Mucosa of stomach (tissue), 1 donor: ENCODE measurements at regions not wholly inside any gene's neighbourhood (a gene's known extent, or its start where the extent isn't known, plus 50 kb on each side); places are given as distances from the start of the nearest gene placed in this dataset.

ENCODE experiments used
- H3K27me3 ChIP-seq: one replicate; pipeline ENCODE4 v1.7.0; 2013; ENCODE audit warnings: mild to moderate bottlenecking, low read length; ENCODE audit not compliant: control insufficient read depth, insufficient read depth
- H3K36me3 ChIP-seq: one replicate; pipeline ENCODE4 v1.7.0; 2013; ENCODE audit warnings: low read length; ENCODE audit not compliant: control insufficient read depth, insufficient read depth
- H3K4me1 ChIP-seq: one replicate; pipeline ENCODE4 v1.7.0; 2013; ENCODE audit warnings: mild to moderate bottlenecking, low read length; ENCODE audit not compliant: control insufficient read depth, insufficient read depth
- H3K4me3 ChIP-seq: one replicate; pipeline ENCODE4 v1.7.0; 2013; ENCODE audit warnings: low read length
- H3K9ac ChIP-seq: one replicate; pipeline ENCODE4 v1.7.0; 2013; ENCODE audit warnings: mild to moderate bottlenecking, low read length, moderate library complexity
- H3K9me3 ChIP-seq: one replicate; pipeline ENCODE4 v1.7.0; 2013; ENCODE audit warnings: mild to moderate bottlenecking, low read length, moderate library complexity; ENCODE audit not compliant: control insufficient read depth
- donor health status: Pancreatic carcinoma.

DNA sequence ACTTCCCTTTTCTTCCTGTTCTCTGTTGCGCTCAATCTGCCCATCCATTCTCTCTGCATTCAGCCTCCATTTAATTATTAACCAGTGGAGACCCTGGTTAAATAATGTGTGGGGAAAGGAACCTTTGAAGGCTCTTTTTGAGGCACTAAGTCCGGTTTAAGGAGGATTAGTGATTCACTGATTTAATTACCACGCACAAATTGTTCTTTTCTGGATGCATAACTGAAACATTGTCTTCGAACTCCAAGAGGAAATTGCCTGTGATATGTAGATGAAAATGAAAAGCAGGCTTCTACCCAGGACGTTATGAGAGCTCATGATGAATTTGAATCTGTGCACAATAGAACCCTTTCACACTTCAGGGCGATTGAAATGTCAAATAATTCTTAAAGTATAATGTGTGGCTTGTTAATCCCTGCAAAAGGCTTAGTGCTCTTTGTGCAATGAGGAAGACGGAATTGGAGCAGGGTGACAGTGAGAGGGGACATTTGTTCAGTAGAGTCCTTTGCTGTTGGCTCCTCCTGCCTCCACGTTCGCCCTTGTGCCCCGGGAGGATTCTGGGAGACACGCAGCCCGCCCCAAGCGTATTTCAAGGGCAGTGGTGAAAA lies 51.1 kb upstream of the ZNF236 start:
- Histone ChIP-seq H3K36me3 (no peaks in the 10 kb centered on the region), H3K4me3 (no peak overlapping the region), H3K4me1 (no peaks in the 10 kb centered on the region), H3K9me3 (no peaks in the 10 kb centered on the region), H3K27me3 (no peaks in the 10 kb centered on the region), H3K9ac (no peak overlapping the region)

- no peaks in the 10 kb centered on the region for H3K36me3 ChIP-seq
- no peak overlapping the region for H3K9ac ChIP-seq
- H3K4me3 ChIP-seq = no peak overlapping the region
- H3K9me3 ChIP-seq = no peaks in the 10 kb centered on the region
- H3K4me1 ChIP-seq = no peaks in the 10 kb centered on the region
- H3K27me3 ChIP-seq = no peaks in the 10 kb centered on the region
Measured at GRCh38 chr18:76767954-76768353, 54.4 kb upstream of the ZNF236 start.

DNA sequence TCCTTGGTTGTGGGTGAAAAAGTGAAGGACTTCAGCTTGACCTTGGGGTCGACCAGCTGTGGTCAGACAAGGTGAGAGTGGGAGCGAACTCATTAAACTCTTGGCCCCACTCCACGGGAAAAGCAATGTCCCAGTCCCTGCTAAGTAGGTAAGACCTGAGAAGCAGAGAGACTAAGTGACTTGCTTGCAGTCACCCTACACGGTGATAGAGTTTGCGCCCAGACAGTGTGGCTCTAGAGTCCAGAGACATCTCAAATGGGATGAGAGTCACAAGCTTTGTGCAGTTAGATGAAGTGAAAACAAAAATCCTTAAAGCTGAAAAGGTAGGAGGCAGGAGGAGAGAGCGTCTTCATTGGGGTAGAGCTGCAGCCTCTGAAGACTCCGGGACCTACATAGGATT lies 55.9 kb upstream of the ZNF236 start:
- Histone ChIP-seq H3K9me3 (no peaks in the 10 kb centered on the region), H3K4me3 (no peak overlapping the region), H3K4me1 (no peaks in the 10 kb centered on the region), H3K9ac (no peak overlapping the region), H3K27me3 (no peaks in the 10 kb centered on the region), H3K36me3 (no peaks in the 10 kb centered on the region)

DNA sequence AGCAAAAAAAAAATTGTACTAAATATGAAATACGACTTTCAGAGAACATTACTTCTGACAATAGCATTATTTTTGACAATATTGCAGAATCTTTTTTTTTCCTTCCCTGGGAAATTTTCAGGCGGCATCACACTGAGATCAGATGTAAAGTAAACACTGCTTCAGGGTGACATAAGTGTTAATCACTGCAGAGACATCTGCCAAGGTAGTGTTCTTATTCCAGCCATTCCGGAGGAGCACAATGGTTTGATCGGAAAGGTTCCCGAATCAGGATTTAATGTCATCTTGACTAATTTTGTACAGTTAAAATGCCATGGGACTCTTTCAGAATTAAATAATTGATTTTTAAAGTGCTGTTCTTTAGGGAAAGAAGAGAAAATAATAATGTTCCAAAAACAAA lies 56.7 kb upstream of the ZNF236 start:
- H3K36me3 ChIP-seq = no peaks in the 10 kb centered on the region
- H3K9ac ChIP-seq = no peak overlapping the region
- no peaks in the 10 kb centered on the region for H3K27me3 ChIP-seq
- no peaks in the 10 kb centered on the region for H3K9me3 ChIP-seq
- no peak overlapping the region for H3K4me3 ChIP-seq
- no peaks in the 10 kb centered on the region for H3K4me1 ChIP-seq

- no peak overlapping the region for H3K9ac ChIP-seq
- H3K9me3 ChIP-seq = no peaks in the 10 kb centered on the region
- H3K27me3 ChIP-seq = no peaks in the 10 kb centered on the region
- no peak overlapping the region for H3K4me3 ChIP-seq
- no peaks in the 10 kb centered on the region for H3K36me3 ChIP-seq
- no peaks in the 10 kb centered on the region for H3K4me1 ChIP-seq
Measured at GRCh38 chr18:76764291-76764901, 58.0 kb upstream of the ZNF236 start.

GRCh38 chr18:76759056-76759455 lies 63.3 kb upstream of the ZNF236 start:
- no peaks in the 10 kb centered on the region for H3K36me3 ChIP-seq
- no peak overlapping the region for H3K9ac ChIP-seq
- H3K4me3 ChIP-seq = no peak overlapping the region
- no peaks in the 10 kb centered on the region for H3K9me3 ChIP-seq
- no peaks in the 10 kb centered on the region for H3K4me1 ChIP-seq
- H3K27me3 ChIP-seq = no peaks in the 10 kb centered on the region

DNA sequence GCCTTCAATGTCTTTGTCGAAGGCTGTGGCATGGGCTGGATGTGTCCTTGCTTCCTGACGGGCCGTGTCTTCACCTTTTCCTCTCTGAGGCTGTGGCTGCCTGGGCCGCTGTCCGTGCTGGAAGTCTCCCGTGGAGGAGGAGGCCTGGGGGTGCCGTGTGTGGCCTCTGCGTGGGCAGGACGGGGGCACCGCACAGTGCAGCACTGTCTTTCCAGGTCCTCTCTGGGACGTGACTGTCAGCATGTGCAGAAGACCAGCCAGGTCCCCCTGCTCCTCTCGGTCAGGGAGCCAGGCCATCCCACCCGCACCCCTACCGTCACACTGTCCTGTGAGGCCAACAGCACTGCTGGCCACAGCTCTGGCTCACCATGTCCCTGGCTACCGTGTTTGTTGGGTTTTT lies 64.4 kb upstream of the ZNF236 start:
- Histone ChIP-seq H3K4me1 (no peaks in the 10 kb centered on the region), H3K27me3 (no peaks in the 10 kb centered on the region), H3K9me3 (no peaks in the 10 kb centered on the region), H3K36me3 (no peaks in the 10 kb centered on the region), H3K4me3 (no peak overlapping the region), H3K9ac (no peak overlapping the region)

- no peaks in the 10 kb centered on the region for H3K4me1 ChIP-seq
- H3K9ac ChIP-seq = no peak overlapping the region
Measured at GRCh38 chr18:76757335-76757734, 65.0 kb upstream of the ZNF236 start.

DNA sequence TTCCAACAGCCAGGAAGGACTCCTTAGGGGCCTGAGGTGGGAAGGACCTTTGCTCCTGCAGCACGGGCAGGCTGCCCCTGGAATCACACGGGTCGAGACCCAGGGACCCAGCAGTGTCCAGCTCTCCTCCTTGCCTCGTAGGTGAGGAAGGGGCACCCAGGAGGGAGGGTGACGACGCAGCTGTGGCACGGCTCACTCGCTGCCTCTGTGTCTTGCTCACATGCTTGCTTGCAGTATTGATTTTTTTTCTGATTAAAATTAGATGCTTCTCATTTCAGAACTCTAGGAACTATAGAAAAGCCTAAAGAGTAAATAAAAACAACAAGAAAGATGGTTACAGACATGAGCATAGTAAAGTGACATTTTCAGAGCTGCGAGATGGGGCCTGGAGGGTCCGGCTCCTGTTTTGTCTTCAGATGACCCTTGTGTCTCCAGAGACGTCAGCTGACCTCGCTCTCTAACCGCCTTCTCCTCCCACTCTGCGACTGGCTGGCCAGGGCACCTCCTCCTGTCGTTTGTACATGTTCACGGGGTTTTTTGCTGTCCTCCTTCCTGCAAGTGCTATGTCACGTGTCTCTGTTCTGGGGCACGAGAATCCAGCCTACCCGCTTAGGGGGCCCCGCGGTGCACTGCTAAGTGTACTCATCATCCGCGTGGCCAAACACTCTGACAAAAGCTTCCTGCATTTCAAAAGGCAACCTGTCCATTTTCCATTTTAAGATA lies 65.7 kb upstream of the ZNF236 start:
- H3K9ac ChIP-seq = no peak overlapping the region
- no peaks in the 10 kb centered on the region for H3K36me3 ChIP-seq
- no peak overlapping the region for H3K4me3 ChIP-seq
- H3K4me1 ChIP-seq = no peaks in the 10 kb centered on the region
- H3K27me3 ChIP-seq = no peaks in the 10 kb centered on the region
- no peaks in the 10 kb centered on the region for H3K9me3 ChIP-seq

More at GRCh38 chr18:76757335-76757734, 65.0 kb upstream of the ZNF236 start:
- no peaks in the 10 kb centered on the region for H3K36me3 ChIP-seq
- H3K27me3 ChIP-seq = no peaks in the 10 kb centered on the region
- H3K9me3 ChIP-seq = no peaks in the 10 kb centered on the region
- no peak overlapping the region for H3K4me3 ChIP-seq

DNA sequence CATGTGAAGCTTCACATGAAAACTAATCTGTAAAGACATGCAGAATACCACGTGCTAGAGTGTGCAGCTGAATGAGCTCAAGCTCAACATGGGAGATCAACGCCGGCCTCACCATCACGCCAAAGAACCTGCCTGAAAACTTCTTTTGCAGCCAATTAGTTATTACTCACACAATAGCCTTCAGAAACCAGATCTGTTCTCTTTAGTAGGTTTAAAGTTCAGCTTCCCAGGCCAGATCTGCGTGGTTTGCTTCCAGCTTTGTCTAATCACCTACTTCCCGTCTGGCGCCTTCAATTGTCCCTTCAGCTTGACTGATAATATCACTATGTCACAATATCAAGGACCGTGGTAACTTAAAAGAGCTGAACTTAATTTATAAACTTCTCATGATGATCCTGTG lies 68.0 kb upstream of the ZNF236 start:
- H3K27me3 ChIP-seq = no peaks in the 10 kb centered on the region
- no peak overlapping the region for H3K9ac ChIP-seq
- H3K4me1 ChIP-seq = no peaks in the 10 kb centered on the region
- no peaks in the 10 kb centered on the region for H3K36me3 ChIP-seq
- no peak overlapping the region for H3K4me3 ChIP-seq
- no peaks in the 10 kb centered on the region for H3K9me3 ChIP-seq

DNA sequence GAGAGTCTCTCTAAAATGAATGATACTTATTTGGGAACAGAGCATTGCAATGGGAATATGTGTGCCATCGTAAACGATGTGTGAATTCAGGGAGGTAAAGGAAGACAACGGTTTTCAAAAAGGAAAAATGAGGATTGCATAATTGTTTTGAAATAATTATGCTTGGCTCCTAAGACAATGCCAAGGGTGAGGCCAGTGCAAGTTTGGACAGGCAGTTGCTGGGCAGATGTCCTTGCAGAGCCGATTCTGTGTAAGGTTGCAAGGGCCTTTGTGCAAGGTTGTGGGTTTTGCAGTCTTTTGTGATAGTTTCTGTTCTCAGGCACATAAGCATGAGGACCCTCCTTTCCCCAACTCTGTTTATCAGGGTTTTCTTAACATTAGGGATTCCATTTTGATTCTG lies 70.0 kb upstream of the ZNF236 start:
- no peaks in the 10 kb centered on the region for H3K4me1 ChIP-seq
- no peaks in the 10 kb centered on the region for H3K9me3 ChIP-seq
- no peaks in the 10 kb centered on the region for H3K27me3 ChIP-seq
- no peaks in the 10 kb centered on the region for H3K36me3 ChIP-seq
- no peak overlapping the region for H3K4me3 ChIP-seq
- H3K9ac ChIP-seq = no peak overlapping the region
